ENCODE measurements at regions not wholly inside any gene's neighbourhood (a gene's known extent, or its start where the extent isn't known, plus 50 kb on each side); places are given as distances from the start of the nearest gene placed in this dataset.

GRCh38 chr1:94637121-94637520 is 95.6 kb upstream of the F3 start:
- DNase-seq = no peak

DNA sequence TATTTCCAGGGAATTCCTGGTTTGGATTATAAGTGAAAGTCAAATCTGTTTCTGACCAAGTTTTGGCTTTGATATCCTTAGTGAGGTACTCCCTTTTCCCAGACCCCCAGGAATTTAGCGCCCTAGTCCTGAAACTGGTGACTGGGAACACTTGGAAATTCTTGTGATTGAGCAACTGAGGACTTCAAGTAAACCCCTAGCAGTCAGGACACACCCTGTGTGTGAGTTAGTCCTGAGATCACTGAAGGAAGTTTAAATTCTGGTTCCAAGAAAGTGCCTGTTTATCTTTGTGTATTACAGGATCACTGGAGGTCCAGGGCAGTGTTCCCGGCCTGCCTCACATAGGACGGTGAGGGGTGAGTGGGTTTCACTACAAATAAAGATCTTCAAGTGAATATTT is 95.1 kb upstream of the F3 start:
- DNase-seq = no peak

GRCh38 chr1:94636100-94636499 is 94.5 kb upstream of the F3 start:
- DNase-seq = no peak

GRCh38 chr1:94634977-94635416 is 93.4 kb upstream of the F3 start:
- no peak for DNase-seq

GRCh38 chr1:94633051-94633450 is 91.5 kb upstream of the F3 start:
- DNase-seq = no peak

DNA sequence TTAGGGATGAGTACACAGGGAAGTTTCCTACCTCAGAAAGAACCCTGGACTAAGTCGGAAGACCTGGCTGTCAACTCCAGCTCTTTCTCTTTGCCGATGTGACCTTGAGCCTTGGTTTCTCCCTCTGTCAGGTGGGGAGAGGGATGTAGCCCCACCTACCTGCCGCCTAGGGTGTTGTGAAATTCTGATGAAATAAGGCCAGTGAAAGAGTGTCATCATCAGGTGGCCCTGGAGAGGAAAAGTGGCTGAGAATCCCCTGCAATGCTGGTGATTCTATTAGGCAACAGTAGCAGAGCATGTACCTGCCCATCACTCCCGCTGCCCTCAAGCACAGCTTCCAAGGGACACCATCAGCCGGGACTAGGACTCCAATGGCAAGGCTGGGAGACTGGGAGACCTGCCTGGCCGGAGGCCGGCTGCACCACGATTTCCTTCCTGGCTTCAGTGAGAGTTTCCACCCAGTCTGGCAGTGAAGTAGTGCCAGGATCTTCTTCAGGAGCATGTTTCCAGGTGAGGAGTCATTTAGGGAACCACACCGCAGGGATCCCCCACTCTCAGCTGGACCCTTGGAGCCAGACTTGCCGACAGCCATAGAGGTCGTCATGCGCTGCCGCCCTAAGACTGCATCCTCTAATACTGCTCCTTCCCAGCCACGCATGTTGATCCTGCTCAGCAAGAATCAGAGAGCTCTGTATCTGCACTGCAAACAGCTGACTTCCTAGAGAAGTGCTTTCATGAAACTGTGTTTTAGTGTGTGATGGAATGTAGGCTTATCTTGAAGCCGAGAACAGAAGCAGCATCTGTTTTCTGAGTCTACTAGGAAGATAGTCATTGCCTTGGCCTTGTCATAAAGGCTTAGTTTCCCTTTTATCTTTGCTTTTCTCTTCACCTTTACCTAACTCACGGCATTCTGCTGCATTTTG is 88.0 kb upstream of the F3 start:
- DNase-seq = no peak

- DNase-seq = no peak
These were observed 86.9 kb upstream of the F3 start for GRCh38 chr1:94628499-94628843.

DNA sequence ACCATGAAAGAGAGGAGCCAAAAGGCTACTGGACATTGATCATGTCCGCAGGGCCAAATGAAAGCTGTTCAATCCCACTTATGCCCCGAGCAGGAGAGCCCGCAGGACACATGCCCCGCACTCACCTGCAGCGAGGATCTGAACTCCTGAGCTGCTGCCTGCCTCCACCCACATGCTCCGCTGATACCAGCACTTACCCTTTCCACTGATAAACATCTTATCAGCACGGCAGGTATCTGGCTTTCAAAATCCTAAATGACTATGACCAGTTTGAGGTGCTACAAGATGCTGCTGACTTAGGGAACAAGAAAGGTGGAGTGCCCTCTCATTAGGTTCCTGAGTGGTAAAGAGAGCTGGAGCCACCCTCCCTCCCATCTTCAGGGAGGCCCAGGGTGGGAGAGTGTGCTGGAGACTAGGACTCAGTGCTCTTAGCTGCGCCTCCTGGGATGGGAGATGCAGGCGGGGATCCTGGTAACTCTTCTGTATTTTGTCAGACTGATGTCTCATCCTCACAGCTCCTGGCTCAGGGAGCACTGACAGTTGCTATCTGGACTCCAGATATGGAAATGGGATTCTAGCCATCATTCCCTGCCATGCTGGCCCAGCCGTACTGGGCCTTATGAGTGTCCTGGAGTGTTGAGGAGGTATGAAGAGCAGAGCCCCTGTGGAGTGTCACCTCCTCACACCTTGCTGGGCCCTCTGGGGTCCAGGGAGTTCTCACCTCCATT is 86.4 kb upstream of the F3 start:
- no peak for DNase-seq

GRCh38 chr1:94624203-94624602 is 82.6 kb upstream of the F3 start:
- DNase-seq = no peak

DNA sequence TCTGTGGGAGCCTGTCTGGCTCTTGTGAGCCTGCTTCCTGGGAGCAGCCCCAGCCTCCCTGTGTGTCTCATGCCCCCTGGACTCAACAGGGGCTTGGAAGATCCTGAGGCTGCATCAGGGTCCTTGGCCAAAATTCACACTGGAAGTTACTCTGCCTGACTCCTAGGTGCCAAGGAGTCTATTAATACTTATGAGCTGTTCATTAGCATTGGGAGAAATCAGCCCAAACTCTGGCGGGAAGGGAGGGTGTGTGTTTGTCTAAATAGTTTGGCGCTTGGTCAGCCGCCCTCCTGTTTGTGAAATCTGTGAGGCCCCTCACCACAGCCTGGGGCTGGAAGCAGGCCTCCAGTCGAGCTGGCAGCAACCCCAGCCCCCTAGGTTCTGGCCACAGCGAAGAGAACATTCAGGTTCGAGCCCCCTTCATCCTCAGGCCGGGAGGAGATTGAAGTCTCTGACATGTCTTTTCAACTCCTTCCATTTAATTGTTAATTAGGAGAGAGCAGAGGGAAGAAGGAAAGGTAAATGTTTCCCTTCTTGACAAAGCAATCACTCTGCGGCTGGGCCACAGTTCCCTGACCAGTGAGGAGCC is 82.1 kb upstream of the F3 start:
- DNase-seq = no peak

- DNase-seq = no peak
These were observed 81.2 kb upstream of the F3 start for GRCh38 chr1:94622757-94623156.

DNA sequence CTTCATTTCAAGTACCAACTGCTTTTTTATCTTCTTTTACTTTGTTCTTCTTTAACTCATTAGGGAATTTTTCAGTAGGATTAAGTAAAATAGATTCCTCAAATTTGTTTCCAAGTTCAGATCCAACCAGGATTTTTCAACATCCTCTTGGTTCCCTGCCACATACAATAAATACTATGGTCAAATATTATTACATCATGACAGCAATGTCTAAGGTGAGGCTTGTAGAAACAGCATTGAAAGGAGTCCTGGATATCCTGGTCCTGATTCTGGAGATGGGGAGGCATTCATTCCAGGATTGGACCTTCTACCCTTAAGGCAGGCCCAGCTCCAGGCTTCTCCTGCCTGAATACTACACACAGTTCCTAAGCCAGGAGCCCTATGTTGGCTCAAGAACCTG is 80.2 kb upstream of the F3 start:
- DNase-seq = no peak

- DNase-seq = peak; percentile 2
These were observed 79.8 kb upstream of the F3 start for GRCh38 chr1:94621395-94621794.

- DNase-seq = no peak
These were observed 78.9 kb upstream of the F3 start for GRCh38 chr1:94620345-94621031.

- no peak for DNase-seq
These were observed 78.2 kb upstream of the F3 start for GRCh38 chr1:94619731-94620130.

DNA sequence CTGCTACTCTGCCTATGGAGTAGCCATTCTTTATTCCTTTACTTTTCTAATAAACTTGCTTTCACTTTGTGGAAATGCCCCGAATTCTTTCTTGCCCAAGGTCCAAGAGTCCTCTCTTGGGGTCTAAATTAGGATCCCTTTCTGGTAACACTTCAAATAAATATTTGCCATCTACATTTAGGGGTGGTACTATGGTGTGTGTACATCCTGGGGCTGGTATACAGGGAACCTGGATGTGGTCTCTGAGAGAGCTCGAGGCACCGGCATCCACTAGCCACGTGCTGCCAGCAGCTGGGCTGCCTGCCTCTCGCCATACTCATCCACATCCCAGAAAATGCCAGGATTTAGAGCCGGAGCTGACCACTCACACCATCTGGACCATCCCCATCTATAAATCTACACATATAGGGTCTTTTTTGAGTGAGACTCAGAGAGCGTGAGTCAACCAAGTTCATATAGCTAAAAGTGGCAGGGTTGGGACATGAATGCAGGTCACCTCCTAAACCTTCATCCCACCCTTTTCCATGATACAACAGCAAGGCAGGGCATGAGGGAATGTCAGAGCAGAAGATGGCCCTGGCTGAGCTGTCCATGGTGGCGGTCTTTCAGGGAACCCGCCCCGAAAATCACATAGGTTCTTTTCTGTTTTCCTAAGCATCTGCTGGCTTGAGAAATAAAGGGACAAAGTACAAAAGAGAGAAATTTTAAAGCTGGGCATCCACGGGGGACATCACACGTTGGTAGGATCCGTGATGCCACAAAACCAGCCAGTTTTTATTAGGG is 76.6 kb upstream of the F3 start:
- no peak for DNase-seq

- DNase-seq = no peak
These were observed 75.7 kb upstream of the F3 start for GRCh38 chr1:94617134-94617805.

GRCh38 chr1:94616506-94616905 is 74.9 kb upstream of the F3 start:
- no peak for DNase-seq

GRCh38 chr1:94614996-94615395 is 73.4 kb upstream of the F3 start:
- no peak for DNase-seq

DNA sequence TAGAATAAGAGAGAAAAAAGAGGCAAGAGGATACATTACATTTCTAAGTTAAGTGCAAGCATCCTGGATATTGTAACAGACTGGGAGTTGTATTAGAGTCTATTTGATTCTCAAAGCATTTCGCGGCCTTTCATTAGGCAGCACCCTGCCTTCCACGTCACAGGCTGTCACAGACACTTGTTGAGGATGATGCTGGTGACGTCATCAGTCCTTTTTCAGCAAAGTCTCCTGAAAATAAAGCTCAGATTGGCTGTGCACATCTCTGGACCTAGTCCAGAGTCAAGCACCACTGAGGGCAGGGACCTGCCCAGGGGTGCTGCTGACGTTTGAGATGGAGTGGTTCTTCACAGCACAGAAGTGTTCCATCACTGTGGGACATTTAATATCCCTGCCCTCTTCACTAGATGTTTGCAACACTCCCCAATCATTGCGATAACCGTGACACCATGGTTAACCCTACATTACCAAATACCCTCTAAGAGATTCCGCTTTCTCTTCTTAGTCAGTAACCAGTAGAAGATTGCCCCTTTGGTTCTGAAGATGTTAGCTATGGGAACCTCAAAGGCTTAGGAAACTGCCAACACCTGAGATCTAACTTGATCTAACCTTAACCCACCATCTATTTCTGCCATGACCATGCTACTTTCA is 72.7 kb upstream of the F3 start:
- DNase-seq = no peak

DNA sequence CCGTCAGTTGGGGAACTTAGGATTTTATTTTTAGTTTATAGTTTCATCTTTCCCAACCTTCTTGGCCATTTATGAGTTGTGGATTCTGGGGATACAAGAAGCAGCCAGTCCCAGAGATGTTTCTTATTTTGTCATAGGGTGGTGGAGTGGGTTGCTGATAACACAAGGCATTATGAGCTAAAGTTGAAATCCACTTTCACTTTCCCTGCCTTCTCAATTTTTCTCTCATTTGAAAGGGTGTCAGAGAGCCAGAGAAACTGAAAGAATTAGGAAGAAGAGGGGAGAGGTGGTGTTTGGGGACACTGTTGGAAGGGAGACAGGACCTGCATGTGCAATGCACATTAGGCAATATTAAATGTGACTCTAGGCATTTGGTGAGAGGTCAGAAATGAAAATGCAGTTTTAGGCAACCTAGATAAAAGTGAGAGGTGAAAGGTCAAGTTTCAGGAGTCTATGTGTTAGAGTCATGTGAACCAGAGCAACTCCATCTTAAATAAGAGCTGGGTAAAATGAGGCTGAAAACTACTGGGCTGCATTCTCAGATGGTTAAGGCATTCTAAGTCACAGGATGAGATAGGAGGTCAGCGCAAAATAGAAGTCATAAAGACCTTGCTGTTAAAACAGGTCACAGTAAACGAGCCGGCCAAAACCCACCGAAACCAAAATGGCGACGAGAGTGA is 71.1 kb upstream of the F3 start:
- no peak for DNase-seq

Data from COR-L47 (cell line).